ENCODE measurements at regions not wholly inside any gene's neighbourhood (a gene's known extent, or its start where the extent isn't known, plus 50 kb on each side); places are given as distances from the start of the nearest gene placed in this dataset.
"Not testable (repeated sequence)": the region's sequence is repeated elsewhere in the genome, so short reads cannot be mapped to it uniquely, and the experiment has no call there.

DNA sequence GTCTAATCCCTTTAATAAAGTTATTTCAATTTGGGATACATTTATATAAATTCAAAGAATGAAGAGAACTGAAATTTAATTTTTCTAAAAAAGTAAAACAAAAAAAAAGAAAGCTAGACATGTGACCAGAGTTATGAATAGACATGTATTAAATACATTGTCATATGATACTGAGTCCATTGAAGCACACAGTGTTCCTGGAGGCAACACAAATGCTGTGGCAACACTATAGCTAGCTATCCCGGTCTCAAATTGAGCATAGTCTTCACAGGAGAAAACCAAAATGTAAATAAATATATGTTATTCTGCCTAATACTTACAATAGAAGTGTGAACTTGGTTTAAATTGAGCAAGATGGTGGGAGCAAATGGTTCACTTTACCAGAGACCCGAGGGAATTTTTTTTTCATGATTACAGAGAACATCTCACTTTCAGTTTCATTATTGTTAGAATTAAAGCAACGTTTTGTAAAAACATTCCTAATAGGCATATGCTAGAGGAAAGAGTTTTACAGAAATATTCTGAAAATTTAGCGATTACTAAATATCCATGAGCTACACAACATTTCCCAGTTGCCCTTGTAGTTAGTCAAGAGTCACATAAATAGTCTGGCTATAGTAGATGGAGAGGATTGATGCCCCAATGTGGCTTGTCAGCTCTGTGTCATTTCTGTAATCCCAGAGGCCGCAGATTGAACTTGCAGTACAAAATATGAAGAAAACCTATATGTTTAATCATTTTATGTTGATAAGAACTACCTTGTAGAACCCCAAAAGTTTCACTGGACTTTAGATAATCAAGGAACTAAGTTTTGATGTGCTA is 775.7 kb upstream of the SPRY2 start:
- intact Hi-C loops (cut with DNase I): no loop called here
- no peak for DNase-seq

DNA sequence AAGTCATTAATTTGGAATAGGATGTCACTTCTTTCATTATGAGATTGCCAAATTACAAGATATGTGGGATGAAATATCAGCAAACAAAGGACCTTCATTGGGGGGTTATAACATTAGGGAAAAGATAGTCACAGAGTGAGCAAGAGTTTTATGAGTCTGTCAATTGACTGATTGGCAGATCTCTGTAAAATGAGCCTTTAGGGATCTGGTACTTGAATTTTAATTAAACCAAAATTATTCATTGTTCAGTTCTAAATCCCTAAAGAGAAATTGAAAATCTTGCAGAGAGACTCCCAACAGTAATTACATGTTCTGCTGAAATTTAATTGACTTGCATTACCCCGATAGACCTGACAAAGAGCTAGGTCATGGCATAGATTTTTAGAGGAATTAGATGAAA is 768.1 kb upstream of the SPRY2 start:
- intact Hi-C loops (cut with DNase I): no loop called here
- DNase-seq: no peak

DNA sequence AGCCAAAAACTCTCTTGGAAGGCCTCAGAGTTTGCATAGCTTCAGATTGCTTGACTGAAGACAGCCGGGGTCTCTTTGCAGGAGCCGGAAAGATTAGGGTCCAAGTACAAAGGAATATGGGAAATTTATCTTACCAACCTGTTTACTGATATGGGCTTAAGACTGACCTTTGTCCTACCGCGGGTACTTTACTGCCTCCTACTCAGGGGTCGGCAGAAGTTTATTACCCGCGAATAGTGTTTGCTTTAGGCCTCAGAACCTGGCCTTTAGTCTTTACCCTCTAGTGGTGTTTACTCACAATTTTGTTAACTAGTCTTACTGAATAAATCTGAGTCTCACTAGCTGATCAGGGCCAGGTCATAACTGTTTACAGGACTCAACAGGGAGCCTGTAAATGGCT is 765.4 kb upstream of the SPRY2 start:
- DNase-seq: no peak
- intact Hi-C loops (cut with DNase I): no loop called here

DNA sequence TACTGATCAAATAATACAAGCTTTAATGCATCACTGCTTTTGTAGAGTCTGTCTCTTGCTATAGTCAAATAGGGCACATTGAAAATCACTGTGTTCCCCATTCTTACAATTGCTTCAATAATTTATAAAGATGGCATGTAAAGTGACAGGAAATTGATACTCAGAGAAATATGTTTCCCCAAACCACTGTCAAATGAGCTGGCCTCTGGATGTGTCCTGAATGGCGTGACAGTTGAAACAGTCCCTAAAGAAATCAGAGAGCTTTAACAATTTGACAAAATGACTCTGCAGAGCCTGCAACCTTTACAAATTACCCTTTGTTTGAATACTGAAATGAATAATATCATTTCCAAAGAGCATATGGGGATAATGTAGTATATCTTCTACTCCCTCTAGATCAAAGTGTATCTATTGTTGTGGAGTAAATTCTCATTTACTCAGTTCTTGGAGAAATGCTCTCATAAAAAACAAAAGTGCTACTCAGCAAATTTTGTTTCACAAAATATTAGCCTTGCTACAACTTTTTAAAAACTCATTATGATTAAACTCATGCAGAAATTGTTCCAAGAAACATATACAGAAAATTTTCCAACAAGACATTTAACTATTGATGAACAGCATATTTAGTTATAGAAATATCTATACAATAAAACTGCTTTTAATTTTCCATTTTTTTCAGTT is 763.2 kb upstream of the SPRY2 start:
- intact Hi-C loops (cut with DNase I): no loop called here
- DNase-seq: no peak

DNA sequence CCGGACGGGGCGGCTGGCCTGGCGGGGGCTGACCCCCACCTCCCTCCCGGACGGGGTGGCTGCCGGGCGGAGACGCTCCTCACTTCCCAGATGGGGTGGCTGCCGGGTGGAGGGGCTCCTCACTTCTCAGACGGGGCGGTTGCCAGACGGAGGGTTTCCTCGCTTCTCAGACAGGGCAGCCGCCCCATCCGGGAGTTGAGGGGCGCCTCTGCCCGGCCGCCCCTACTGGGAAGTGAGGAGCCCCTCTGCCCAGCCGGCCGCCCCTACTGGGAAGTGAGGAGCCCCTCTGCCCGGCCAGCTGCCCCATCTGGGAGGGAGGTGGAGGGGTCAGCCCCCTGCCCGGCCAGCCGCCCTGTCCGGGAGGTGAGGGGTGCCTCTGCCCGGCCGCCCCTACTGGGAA is 761.1 kb upstream of the SPRY2 start:
- DNase-seq; intact Hi-C loops (cut with DNase I): not testable (repeated sequence)

DNA sequence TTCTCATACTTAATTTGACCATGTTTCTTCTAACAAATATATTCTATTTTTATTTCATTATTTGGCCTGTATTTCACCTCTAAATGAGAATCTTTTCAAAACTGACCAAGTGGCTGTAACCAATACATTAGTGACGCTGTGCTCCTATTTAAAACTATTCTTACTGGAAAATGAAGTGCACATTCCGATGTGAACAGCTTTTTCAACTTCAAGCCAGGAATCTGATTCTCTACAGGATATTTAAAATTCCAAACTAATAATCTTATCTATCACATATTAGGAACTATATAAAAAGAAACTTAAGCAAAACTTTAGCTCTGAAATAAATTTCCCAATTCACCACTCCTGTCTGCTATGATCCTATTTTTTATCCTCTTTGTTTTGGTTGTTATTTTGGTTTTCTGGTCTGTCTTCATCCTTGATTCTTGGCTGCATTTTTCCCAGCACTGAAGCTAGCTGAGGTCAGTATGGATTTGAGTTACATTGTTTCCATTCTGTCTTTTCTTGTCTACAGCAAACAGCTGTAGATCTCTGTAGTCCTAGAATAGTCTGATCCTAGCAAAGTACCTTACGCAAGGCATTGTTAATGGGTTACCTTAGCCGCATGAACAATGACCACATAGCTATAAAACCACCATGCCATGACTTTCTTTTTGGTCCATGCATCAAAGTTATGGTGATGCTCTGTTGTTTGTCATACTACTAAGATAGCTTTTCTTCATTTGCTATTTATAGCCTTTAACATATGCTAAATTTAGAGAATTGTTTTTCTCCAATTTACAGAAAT is 748.6 kb upstream of the SPRY2 start:
- no peak for DNase-seq
- intact Hi-C loops (cut with DNase I): no loop called here

DNA sequence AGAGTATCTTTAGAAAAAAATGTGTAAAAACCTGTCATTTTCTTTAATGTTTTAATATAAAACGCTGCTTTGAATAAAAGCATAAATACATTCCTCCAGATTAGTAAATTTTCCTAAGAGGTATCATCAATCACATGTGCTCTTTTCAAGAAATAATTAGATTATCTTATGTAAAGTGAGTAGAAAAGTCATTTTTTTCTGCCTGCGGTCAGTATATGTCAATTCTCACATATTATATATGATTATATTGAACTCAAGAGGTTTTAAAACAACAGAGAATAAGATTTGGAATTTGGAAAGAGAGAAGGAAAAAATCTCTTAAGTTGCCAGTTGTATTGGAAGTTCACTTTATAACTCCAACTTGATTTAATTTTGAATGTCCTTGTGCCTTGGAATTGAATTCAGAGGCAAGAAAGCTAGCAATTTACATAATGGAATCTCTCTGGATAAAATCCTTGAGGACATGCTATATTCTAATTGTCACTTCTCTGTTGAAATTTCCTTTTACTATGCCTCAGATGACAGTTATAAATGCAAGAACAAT is 740.1 kb upstream of the SPRY2 start:
- intact Hi-C loops (cut with DNase I): no loop called here
- DNase-seq: no peak

DNA sequence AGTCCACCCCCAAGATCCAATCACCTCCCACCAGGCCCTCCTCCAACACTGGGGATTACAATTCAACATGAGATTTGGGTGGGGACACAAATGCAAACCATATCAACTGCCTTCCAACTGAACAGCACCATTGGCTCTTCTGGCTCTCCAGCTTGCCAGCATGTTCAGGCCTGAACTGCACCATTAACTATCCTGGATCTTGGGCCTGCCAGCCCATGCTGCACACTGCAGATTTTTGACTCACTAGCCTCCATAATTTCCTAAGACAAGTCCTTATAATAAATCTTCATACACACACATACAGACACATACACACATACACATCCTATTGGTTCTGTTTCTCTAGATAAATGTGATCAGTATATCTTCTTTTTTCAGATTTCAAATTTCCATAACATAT is 737.1 kb upstream of the SPRY2 start:
- intact Hi-C loops (cut with DNase I): no loop called here
- DNase-seq: no peak

DNA sequence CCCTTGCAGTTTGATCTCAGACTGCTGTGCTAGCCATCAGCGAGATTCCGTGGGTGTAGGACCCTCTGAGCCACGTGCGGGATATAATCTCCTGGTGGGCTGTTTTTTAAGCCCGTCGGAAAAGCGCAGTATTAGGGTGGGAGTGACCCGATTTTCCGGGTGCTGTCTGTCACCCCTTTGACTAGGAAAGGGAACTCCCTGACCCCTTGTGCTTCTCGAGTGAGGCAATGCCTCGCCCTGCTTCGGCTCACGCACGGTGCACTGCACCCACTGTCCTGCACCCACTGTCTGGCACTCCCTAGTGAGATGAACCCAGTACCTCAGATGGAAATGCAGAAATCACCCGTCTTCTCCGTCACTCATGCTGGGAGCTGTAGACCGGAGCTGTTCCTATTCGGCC is 728.9 kb upstream of the SPRY2 start:
- intact Hi-C loops (cut with DNase I); DNase-seq: not testable (repeated sequence)

DNA sequence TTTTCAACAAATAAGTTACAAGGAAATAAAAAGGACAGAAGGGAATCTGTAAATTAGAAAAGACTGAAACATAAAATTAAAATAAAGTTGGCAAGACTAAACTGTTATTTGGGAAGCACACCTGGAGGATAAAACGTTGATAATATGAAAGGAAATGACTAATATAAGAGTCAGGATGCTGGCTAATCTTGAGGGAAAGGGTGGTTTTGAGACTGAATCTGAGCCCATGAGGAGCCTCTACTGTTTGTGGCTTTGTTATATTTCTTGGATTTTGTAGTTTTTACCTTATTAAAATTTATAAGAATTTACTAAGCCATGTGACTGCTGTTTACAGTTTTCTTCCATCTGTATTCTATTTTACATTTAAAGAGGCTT is 718.0 kb upstream of the SPRY2 start:
- no peak for DNase-seq
- intact Hi-C loops (cut with DNase I): no loop called here

DNA sequence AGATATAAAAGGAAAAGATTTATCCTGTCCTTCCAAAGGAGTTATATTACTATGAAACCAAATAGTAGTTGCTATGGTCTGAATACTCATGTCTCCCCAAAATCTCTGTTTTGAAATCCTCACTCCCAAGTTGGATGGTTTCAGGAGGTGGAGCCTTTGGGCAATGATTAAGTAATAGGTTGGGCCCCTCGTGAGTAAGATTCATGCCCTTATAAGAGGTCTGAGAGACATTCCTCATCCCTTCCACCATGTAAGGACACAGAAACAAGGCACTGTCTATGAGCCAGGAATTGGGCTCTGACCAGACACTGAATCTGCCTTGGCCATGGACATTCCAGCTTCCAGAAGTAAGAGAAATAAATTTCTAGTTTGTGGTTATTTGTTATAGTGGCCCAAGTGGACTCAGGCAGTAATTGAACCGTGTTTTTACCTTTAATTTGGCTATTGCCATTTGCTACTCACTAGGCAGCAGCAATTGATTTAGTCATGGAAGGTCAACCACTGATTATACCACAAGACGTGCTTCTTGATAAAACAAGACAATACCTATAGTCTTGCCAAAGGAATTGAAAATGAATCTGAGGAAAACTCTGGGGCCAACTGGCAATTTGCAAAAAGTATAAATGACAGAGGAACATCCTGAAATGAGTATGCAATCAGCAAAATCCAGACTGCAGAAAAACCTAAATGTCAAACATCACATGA is 717.4 kb upstream of the SPRY2 start:
- intact Hi-C loops (cut with DNase I): no loop called here
- DNase-seq: no peak

DNA sequence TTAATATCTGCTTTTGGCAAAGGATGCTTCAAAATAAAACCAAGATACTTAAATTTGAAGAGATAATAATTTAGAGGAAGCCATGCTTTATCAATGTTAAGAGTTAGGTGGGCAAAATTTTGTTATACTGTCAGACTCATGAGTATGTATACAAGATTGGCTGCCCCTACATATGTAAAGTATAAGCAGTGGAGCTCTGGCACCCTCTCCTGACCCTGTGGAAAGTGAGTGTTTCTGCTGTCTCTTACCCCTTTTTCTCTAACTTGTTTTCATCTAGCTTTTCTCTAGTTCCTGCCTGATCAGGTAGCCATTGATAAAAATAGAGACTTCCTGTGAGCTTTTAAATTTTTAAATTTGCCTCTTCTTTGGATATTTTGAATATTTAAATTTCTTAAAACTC is 710.9 kb upstream of the SPRY2 start:
- intact Hi-C loops (cut with DNase I): no loop called here
- DNase-seq: peak in 1 of 42 donors; percentile 10

DNA sequence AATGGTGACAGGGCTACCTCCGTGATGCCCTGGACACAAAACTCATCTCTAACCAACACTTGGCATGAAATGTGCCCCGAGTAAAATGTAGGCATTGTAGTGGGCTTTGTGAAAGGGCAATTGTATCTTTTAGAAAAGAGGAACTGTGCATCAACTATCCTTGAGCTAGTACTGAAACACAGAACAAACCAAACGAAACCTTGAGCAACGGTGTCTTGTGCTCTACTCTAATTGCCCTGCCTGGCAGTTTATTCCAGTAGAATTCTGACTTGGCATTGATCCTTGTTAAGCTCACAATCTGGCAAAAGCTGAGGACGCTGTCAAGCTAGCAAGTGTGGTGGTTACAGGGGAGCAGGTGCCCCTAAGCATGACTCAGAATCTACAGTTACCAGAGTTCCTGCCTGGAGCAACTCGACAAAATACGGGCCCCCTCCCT is 707.1 kb upstream of the SPRY2 start:
- intact Hi-C loops (cut with DNase I): no loop called here

DNA sequence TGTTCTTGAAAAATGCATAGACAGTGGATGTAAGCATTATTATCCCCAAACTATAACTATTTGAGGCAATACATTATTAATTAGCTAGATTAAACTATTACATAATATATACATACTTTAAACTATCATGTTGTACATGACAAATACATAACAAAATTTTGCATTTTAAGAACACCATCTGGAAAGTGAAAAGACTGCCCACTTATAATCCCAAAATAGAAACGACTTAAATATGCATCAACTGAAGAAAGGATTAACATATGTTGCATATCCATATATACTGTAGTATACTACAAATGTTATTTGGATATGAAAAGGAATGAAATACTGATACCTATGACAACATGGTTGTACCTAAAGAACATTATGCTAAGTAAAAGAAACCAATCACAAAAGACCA is 700.8 kb upstream of the SPRY2 start:
- no peak for DNase-seq
- intact Hi-C loops (cut with DNase I): no loop called here

More for the DNA sequence above, 707.1 kb upstream of the SPRY2 start:
- DNase-seq: peak in 17 of 42 donors; percentile 3 to 65 (median 26)

DNA sequence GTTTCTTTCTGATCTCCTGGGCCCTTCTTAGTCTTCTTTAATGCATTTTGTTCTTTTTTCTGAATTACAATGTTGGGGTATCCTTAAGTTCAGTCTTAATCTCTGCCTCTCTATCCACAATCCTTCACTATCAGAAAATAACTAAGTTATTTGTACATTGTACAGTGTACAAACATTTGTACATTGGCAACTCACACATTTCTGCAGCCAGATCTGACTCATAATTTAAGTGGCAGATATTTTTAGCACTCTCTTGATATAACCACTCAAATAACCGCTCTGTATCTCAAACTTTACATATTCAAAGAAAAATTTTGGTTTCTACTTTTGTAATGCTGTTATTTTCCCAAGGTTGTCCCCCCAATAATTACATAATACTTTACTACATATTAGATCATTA is 691.1 kb upstream of the SPRY2 start:
- DNase-seq: no peak
- intact Hi-C loops (cut with DNase I): no loop called here

DNA sequence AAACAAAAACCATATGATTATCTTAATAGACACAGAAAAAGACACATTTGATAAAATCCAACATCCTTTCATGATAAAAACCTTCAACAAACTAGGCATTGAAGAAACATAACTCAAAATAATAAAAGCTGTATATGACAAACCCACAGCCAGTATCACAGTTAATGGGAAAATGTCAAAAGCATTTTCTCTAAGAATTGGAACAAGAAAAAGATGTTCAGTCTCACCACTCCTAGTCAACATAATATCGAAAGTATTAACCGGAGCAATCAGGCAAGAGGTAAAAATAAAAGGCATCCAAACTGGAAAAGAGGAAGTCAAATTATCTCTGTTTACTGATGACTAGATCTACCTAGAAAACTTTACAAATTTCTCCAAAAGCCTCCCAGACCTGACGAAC is 684.2 kb upstream of the SPRY2 start:
- no peak for DNase-seq
- intact Hi-C loops (cut with DNase I): no loop called here

DNA sequence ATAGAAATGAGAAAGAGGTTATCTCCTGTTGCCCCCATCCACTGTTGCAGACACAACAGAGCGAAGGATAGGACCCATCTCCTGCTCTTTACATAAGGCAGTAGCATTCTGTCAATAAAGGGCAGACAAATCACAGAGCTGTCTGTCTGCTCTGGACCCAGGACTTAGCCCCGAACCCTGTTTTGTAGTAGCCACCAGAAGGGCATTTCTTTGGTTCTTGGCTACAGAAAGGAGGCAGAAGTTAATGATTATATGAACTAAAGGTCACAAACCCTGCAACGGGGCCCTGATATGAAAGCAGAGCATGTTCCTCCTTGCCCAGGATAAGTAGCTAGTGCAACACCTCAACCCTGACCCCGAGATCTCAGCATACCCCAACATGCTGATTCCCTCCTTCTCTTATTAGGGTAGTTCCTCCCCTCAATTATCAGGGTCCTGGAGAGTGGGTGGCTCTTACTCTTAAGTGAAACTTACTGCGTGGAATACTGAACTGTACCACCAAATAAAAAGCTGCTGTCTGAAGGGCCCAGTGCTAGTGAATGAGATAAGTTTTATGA is 680.4 kb upstream of the SPRY2 start:
- no peak for DNase-seq
- intact Hi-C loops (cut with DNase I): no loop called here

DNA sequence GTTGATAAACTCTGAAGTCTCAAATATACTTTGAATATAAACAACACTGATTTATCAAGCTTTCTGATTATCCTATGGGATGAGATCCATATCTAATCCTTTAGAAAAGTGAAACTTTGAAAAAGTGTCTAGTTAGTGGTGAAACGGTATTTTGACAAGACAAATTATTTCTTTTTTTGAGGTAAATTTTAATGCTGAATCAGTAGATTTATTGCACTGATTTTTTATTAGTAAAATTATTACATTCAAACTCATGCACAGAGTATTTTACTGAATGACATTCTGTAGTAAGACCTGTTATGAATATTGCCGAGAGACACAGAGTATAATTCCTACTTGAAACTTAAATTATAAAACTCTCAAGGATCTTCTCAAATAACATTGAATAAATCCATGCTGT is 679.1 kb upstream of the SPRY2 start:
- intact Hi-C loops (cut with DNase I): no loop called here
- no peak for DNase-seq

DNA sequence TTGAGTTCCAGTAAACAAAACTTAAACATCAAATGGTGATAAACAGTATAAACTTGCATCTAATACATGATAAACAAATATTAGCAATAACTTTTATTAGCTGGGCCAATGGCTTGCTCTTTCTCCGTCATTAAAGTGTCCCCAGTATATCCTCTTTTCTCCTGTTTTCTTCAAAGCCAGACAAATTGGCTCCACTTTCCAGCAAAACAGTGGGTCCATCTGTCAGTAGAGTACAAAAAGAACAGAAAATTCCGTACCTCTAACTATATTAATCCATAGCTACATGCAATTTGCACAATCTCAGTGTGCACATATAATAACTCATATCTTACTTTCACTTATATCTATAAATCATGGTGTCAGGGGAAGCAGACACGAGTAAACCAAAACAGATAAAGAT is 678.0 kb upstream of the SPRY2 start:
- intact Hi-C loops (cut with DNase I): no loop called here

More for the DNA sequence above, 678.0 kb upstream of the SPRY2 start:
- no peak for DNase-seq
